HG03045 (cell line): ENCODE measurements at regions not wholly inside any gene's neighbourhood (a gene's known extent, or its start where the extent isn't known, plus 50 kb on each side); places are given as distances from the start of the nearest gene placed in this dataset.
"Not testable (repeated sequence)": the region's sequence is repeated elsewhere in the genome, so short reads cannot be mapped to it uniquely, and the experiment has no call there.

ENCODE experiments used
- ATAC-seq: cut with Tn5 transposase; IDR thresholded peaks from one replicate; pipeline ENCODE4 v1.9.1; 2021; ENCODE audit warnings: mild to moderate bottlenecking, moderate library complexity; ENCODE audit not compliant: unreplicated experiment

- ATAC-seq = no peak
Measured at GRCh38 chr18:78784861-78785260, 194.8 kb upstream of the SALL3 start.

- ATAC-seq = no peak
Measured at GRCh38 chr18:78785706-78786105, 193.9 kb upstream of the SALL3 start.

DNA sequence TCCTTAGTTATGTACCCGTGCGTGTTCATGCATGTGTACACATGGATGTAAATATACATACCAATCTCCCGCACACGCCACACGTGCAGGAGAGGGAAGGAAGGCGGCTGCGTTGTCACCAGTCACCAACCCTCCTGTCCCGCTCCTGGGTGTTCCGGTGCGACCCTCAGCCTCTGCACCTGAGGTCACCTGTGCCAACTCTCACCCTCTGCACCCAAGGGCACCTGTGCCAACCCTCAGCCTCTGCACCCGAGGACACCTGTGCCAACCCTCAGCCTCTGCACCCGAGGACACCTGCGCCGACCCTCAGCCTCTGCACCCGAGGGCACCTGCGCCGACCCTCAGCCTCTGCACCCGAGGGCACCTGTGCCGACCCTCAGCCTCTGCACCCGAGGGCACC lies 192.8 kb upstream of the SALL3 start:
- no peak for ATAC-seq

DNA sequence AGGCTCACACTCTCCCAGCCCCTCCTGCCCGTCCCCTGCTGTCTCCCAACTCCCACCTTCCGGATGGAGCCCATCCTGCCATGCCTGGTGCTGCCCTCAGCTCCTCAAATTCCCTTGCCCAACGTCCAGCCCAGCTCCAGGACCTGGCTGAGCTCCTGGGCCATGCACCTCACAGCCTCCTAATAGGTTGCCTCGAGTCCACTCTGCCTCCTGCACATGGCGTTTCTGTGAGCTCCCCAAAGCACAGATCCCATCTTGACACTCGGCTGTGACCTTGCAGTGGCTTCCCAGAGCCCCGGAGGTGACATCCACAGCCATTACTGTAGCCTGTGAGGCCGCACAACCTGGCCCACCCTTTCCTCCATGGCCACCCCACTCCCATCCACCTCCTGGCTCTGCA lies 191.9 kb upstream of the SALL3 start:
- ATAC-seq = no peak

DNA sequence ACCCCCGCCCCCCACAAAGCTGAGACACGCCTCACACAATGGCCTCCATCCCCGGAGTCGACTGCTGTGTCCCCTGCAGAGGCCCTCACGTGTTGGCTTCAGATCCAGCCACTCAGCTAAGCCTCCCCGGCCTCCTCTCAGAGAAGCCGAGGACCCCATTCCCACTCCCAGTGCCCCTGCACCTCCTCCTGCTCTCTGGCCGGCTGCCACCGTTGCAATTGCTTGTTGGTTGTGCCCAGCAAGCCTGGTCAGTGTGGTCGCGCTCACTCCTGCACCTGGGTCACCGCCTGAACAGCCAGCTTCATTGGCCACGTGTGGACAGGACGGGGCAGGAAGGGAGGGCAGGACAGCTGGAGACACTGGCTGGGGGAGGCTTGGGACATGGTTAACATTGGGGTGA lies 191.5 kb upstream of the SALL3 start:
- no peak for ATAC-seq

DNA sequence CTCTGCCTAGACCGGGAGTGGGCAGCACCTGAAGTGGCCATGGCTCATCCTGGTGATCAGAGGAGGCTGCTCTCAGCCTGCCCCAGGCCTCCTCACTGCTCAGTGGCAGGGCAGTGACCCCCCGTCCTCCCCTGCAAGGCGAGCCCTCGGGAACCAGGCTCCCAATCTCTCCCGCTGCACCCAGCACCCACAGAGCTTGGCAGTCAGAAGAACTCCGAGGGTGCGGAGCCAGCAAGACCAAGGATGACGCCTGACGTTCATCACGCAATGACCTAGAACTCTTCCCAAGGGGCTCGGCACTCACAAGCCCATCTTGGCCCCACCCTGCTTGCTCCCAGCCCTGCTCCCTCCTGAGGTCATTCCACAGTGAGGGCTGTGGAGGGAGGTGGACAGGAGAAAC lies 189.8 kb upstream of the SALL3 start:
- no peak for ATAC-seq

GRCh38 chr18:78790511-78790910 lies 189.1 kb upstream of the SALL3 start:
- ATAC-seq = no peak

- ATAC-seq = no peak
Measured at GRCh38 chr18:78790960-78791359, 188.7 kb upstream of the SALL3 start.

GRCh38 chr18:78792094-78792493 lies 187.5 kb upstream of the SALL3 start:
- ATAC-seq = no peak

DNA sequence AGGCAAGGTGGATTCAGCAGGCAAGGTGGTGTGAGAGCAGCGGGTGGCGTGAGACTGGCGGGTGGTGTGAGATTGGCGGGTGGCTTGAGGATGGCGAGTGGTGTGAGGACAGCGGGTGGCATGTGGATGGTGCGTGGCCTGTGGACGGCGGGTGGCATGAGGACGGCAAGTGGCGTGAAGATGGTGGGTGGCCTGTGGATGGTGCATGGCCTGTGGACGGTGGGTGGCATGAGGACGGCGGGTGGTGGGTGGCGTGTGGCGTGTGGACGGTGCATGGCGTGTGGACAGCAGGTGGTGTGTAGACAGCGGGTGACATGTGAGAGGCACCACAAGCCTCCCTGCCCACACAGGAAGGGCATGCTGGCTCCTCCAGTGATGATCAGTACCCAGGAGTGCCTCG lies 186.9 kb upstream of the SALL3 start:
- no peak for ATAC-seq

DNA sequence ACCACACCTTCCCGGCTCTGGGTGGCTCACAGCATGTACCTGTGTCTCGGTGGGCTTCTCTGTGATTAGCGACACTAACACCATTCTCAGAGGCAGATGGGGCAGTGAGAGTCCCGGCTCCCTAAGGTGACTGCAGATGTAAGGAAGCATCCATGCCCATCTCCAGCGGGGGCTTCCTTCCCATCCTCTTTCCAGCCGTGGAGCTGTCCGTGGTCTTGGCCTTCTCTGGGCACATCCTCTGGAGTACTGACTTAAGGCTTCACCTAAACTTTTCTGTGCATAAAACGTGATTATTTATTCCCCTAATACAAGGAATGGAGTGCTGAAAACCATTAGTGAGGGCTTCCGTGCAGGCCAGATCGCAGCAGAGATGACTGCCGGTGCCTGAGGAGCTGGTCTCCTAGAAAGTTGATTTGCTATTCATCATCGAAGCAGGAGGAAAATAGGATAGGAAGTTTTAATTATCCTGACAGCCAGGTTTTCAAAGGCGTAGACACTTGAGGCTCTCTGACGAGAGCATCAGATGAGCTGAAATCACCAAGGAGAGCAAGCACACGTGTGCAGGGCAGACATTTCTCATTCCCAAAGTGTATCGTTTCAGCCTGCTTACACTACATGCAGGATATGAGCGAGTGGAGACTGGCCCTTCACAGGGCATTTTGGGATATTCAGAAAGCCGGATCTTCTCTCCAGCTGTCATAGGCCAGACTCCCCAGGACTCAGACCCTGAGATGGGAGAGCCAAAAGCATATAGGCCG lies 186.1 kb upstream of the SALL3 start:
- no peak for ATAC-seq

DNA sequence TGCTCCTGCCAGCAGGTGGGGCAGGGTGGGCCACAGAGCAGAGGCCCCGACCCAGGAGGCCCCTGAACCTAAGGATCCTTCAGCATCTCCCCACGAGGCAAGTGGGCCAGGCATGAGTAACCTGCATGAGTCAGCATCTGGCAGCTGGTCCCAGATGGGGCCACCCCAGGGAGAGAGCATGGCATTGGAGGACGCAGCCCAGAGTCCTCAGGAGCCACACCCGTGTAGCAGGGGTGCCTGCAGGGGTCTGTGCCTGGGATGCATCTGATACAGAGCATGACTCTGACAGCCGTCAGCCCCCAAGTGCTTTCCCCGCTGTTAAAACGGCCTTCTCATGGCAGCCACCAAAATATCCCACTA lies 185.6 kb upstream of the SALL3 start:
- no peak for ATAC-seq

GRCh38 chr18:78796693-78797455 lies 182.7 kb upstream of the SALL3 start:
- no peak for ATAC-seq

DNA sequence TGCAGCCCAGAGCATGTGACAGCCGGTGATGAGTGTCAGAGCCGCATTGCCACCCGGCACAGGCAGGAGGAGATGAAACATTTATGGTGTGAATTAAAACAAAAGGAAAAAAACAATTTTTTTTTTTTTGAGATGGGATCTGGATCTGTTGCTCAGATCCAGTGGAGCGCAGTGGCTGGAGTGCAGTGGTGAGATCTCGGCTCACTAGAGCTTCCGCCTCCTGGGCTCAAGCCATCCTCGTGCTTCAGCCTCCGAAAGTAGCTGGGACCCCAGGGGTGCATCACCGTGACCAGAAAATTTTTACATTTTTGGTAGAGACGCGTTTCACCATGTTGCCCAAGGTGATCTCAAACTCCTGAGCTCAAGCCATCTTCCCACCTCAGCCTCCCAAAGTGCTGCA lies 182.1 kb upstream of the SALL3 start:
- no peak for ATAC-seq

GRCh38 chr18:78798402-78799175 lies 181.0 kb upstream of the SALL3 start:
- ATAC-seq = no peak

DNA sequence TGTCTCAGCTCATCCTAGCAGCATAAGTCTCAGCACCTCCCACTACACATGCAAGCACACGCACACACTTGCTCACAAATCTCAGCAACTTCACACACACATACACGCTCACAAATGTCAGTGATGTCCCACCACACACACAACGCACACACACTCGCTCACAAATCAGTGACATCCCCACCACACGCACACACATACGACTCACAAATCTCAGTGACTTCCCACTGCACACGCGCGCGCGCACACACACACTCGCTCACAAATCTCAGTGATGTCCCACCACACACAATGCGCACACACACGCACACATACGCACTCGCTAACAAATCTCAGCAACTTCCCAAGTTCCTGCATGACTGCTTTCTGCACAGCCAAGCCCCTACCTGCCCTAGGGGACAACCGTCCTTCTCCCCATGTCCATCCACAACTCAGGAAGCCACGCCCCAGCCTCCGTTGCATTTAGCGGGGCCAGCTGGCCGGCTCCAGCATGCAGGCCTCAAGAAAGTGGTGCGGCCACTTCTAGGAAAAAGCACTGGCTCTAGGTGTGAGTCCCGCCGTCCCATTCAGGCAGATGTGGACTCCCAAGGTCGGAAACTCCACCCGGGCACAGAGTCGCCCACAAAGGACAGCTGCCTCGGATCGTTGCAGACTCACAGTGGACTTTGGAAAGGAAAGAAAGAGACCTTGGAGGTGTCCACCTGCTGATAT lies 180.1 kb upstream of the SALL3 start:
- no peak for ATAC-seq

- not testable (repeated sequence) for ATAC-seq
Measured at GRCh38 chr18:78800102-78800851, 179.3 kb upstream of the SALL3 start.

- ATAC-seq = no peak
Measured at GRCh38 chr18:78801011-78801410, 178.6 kb upstream of the SALL3 start.

GRCh38 chr18:78803104-78803503 lies 176.5 kb upstream of the SALL3 start:
- ATAC-seq = no peak

DNA sequence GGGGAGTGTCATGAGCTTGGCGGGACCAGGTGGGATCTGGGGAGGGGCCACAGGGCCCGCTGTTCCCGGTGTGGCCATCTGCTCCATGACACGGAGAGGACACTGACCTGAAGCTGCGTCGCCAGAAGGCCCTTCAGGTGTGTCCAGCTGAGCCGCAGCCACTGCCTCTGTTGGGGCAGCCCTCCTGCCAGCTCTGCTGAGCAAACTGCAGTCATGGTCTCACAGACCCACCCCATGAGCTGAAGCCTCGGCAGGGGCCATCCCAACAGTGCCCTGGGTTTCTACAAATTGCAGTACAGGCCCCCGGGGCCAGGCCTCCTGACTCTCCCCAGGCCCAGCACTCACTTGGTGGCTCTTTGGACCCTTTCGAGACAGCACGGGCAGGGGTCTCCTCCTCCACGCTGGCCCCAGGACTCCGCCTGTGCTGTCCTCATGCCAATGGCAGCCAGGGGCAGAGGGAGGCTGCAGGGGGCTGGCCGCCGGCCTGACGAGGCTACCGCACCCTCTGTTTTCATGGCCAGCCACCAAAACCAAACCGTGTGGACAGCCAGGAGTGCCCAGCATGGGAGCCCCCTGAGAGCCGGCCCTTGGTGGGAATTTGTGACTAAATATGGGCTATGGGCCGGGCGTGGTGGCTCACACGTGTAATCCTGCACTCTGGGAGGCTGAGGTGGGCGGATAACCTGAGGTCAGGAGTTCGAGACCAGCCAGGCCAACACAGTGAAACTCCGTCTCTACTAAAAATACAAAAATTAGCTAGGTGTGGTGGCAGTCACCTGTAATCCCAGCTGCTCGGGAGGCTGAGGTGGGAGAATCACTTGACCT lies 175.2 kb upstream of the SALL3 start:
- ATAC-seq = no peak
